Hindlimb muscle (tissue), 1 donor: ENCODE measurements at regions not wholly inside any gene's neighbourhood (a gene's known extent, or its start where the extent isn't known, plus 50 kb on each side); places are given as distances from the start of the nearest gene placed in this dataset.
"Not testable (repeated sequence)": the region's sequence is repeated elsewhere in the genome, so short reads cannot be mapped to it uniquely, and the experiment has no call there.

Experiments used
- DNase-seq: peaks from one replicate; pipeline ENCODE4 v3.0.0-alpha.2; 2013

DNA sequence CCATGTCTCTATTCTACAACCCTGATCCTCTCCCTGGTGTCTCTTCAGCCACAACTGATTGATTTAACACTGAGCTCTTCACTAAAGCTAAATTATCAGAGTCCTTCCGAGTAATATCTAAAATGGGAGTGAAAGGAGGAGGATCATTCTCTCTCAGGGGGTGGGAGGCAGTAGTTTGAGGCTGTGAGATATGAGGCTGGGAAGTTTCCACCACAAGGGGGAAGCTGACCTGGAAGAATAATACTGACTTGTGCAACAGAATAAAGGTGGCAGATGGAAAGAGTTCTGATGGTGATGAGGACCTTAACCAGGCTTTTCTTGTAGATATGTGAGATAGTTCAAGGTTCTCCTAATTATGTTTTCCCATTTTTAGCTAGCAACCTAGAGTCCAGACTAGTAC is 241.6 kb upstream of the VKORC1L1 start:
- DNase-seq = not testable (repeated sequence)

DNA sequence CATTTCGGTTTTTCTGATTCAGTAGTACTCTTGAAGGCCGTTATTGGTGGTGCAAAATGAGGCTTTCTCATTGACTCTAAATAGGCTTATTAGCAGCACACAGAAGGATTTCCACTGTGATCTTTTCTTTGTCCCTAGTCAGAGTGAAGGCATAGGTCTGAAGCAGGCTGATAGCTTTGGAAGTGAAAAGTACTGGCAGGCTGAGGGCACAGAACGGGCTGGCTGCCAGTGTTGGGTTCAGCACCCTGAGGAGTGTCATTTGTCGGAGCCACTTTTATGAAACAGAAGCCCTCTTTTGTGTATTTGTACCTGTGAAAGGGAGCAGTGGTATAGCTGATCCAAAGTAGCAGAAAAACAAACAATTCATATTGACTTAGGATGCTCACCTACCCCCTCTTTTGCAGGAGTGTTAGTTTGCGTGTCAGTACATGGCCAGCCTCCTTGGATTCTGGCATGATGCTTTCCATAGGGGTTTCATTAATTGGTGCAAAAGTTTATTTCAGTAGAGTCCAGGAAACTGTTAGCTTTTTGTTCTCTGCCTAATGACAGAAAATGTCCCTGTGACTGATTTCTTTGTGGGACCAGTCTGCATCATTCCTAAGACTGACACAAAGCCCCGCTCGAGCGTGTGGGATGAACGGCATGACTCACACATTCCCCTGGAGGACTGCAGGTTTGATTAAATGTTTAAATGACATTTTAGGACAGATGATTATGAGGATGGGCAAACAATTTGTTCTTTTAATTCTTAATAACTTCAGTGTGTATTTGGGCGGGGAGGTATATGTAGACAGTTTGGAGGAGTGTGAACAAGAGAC is 239.1 kb upstream of the VKORC1L1 start:
- DNase-seq = not testable (repeated sequence)

DNA sequence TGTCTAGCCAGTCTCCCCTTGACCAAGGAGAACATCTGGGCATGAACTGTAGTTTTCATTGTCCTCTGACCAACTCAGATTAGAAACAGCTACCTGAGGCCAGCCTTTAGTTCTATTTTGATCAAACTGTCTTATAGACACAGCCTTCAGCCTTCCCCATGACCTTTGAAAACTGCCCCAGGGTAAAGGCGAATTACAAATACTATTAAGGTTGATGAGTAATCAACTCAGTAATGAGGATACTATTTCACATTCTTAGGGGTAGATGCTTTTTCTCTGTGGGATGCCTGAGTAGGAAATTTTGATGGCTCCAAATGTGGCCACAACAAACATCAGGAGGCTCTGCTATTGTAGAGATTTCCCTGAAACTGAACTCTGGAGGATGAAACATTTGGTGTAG is 234.0 kb upstream of the VKORC1L1 start:
- DNase-seq = not testable (repeated sequence)

DNA sequence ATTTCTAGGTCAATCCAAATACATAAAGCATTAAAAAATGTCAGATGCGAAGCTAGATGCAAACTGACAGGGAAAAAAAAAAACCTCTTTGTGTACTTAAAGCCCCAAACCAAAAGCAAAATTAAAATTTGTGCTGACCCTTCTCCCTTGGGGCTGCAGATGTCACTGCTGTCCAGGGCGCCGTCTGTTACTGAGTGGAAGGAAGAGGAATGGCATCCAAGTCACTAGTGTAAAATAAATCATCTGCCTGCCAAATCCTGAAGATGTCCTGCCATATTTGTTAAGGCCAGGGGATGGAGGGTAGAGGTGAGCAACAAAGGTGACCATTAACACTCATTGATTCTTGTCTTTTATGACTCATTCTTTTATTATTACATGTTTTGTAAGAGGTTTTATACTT is 233.2 kb upstream of the VKORC1L1 start:
- not testable (repeated sequence) for DNase-seq

DNA sequence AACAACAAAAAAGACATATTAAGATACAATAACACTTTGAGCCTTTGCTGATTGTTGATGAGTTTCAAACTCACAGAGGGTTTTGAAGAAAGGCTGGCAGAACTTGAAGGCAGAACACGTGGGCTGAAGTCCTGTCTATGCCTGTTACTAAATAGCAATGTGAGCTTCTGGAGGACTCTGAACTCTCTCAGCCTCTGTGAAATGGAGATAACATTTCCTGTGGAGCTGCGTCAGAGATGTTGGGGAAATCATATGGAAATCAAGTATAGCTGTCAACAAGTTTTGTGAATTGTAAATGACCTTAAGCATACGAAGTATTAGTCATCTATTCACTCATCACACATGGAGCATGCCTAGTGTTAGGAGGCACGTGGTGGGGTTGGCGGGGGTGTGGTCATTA is 229.4 kb upstream of the VKORC1L1 start:
- DNase-seq = not testable (repeated sequence)

DNA sequence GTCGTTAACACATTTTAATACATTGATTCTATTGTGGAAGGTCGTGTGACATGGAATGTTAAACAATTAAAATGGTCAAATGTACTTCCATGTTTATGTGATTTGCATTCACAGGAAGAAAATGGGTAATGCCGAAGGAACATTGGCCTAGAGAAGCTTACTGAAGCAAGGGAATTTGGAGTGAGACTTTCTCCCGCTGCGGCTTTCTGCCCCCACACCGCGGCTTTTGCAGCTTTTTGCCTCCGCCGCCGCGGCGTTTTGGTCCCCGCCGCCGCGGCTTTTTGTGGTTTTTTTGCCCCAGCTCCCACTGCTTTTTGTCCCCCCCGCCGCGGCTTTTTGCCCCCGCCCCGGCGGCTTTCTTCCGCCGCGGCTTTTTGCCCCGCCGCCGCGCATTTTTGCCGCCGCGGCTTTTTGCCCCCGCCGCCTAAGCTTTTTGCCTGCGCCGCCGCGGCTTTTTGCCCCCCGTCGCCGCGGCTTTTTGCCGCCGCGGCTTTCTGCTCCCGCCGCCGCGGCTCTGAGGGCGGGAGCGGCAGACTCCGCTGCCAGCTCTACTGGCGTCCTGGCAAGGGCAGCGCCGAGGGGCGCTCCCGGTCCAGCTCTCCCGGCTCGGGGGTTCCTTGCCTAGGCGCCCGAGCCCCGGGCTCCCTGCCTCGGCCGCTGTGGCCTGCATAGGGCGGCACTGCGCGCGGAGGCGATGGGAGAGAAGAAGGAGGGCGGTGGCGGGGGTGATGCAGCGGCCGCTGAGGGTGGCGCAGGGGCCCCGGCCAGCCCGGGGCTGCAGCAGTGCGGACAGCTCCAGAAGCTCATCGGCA is 225.5 kb upstream of the VKORC1L1 start:
- DNase-seq = not testable (repeated sequence)

DNA sequence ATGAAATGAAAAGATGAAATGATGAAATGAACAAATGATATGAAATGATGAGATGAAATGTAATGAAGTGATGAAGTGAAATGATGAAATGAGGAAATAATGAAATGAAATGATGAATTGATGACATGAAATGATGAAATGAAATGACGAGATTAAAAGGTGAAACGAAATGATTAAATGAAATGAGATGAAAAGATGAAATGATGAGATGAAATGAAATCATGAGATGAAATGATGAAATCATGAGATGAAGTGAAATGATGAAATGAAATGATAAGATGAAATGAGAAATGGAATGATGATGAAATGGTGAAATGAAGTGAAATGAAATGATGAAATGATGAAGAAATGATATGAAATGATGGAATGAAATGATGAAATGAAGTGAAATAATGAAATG is 221.7 kb upstream of the VKORC1L1 start:
- DNase-seq = not testable (repeated sequence)

DNA sequence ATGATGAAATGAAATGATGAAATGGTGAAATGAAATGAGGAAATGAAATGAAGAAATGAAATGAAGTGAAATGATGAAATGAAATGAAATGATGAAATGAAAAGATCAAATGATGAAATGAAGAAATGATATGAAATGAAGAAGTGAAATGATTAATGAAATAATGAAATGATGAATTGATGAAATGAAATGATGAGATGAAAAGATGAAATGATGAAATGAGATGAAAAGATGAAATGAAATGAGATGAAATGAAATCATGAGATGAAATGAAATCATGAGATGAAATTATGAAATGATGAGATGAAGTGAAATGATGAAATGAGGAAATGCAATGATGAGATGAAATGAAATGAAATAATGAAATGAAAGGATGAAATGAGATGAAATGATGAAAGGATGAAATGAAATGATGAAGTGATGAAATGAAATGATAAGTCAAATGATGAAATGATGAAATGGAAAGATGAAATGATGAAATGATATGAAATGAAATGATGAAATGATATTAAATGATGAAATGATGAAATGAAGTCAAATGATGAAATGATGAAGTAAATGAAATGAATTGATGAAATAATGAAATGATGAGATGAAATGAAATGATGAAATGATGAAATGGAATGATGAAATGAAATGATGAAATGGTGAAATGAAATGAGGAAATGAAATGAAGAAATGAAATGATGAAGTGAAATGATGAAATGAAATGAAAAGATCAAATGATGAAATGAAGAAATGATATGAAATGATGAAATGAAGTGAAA is 220.9 kb upstream of the VKORC1L1 start:
- DNase-seq = not testable (repeated sequence)

DNA sequence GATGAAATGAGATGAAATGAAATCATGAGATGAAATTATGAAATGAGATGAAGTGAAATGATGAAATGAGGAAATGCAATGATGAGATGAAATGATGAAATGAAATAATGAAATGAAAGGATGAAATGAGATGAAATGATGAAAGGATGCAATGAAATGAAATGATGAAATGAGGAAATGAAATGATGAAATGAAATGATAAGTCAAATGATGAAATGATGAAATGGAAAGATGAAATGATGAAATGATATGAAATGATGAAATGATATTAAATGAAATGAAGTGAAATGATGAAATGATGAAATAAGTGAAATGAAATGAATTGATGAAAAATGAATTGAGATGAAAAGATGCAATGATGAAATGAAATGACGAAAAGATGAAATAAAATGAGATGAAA is 220.2 kb upstream of the VKORC1L1 start:
- DNase-seq = not testable (repeated sequence)

DNA sequence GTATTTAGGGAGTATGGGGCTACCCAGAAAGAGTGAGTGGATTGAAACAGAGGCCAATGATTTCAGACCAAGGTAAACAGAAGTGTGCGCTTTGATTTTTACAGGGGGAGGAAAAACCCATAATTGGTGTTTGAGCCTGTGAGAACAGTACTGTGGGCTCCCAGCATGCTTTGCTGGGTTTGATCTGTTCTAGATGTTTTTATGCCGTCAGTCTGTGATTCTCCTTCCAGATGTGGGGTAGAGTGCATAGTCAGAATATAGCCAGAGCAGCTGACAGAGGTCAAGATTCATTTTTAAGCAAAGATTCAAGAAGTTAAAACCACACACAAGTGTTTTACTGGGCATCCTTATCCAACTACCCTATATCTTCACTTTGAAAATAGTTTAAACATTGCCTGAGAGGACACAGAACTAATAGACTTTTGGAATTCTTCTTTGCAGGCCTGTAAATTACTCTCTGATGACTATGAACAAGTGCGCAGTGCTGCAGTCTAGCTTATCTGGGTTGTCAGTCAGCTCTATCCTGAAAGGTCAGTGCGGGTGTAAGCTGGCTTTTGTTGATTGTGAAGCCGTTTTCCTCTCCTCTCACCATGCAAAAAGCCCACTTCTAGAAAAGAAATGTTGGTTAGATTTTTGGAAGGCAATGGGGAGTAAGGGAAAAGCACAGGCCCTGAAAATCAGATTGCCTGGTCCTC is 216.2 kb upstream of the VKORC1L1 start:
- DNase-seq = not testable (repeated sequence)

DNA sequence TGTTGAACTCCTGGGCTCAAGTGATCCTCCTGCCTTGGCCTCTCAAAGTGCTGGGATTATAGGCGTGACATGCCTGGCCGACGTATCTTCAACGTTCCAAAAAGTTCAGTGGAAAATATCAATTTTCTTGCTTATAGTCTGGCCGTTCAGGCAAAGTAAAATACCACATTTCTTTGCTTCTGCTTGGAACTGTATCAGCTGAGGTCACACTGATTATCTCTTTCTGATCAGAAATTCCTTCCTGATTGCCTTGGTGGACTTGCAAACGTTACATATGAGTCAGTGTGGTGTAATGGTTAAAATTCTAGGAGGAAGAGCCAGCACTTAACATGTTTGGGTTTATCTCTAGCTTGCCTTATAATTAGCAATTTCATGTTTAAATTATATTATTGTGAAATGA is 189.5 kb upstream of the VKORC1L1 start:
- DNase-seq = not testable (repeated sequence)

DNA sequence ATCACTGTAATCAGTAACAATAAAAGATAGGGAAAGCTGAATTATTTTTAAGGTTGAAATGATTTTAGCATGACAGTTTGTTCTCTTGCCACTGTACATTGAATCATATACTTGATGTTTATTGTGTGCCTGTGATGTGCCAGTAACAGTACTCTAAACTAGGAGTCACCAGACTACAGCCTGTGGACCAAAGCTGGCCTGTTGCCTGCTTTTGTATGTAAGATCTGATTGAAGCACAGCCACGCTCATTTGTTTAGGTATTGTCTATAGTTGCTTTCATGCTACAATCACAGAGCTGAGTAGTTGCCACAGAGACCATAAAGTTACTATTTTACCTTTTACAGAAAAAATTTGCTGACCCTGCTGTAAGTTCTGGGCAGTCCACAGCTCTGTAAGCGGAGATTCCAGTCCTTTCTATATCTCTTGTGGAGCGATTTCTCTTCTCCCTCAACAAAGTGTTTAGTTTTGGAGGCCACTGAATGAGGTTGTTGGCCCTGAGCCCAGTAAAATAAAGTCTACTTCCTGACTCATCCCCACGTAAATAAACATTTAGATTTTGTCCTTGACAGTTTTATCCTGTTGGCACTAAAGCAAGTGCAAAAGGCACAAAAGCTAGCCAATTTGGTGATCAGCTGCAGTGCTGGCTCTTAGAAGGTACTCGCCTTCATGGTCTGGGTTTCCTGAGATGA is 173.7 kb upstream of the VKORC1L1 start:
- not testable (repeated sequence) for DNase-seq

DNA sequence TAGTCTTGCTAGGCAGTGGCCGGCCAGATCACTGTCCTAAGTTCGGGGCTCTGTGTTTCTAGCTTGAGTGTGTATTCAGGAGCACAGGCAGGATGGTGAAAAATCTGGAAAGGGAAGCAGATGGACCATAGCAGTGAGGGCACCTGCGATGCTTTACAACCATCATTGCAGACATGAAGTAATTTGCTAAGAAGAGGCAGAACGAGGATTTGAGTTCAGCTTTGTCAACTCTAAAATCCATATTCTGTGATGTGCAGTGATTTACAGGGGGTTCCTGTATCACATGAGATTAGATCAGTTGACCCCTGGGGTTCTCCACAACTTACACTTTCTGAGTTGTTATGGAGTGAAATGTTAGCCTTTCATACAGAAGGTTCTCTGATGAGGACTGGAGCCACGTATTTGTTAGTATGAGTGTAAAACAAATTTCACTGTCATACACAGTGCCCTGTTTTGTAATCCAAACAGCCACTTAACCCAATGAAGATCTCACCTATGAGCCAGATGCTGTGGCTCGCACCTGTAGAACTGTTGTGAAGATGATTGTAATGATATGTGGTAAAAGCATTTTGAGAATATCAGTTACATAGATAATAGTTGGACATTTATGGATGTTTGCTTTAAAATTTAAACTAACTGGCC is 173.0 kb upstream of the VKORC1L1 start:
- DNase-seq = not testable (repeated sequence)

DNA sequence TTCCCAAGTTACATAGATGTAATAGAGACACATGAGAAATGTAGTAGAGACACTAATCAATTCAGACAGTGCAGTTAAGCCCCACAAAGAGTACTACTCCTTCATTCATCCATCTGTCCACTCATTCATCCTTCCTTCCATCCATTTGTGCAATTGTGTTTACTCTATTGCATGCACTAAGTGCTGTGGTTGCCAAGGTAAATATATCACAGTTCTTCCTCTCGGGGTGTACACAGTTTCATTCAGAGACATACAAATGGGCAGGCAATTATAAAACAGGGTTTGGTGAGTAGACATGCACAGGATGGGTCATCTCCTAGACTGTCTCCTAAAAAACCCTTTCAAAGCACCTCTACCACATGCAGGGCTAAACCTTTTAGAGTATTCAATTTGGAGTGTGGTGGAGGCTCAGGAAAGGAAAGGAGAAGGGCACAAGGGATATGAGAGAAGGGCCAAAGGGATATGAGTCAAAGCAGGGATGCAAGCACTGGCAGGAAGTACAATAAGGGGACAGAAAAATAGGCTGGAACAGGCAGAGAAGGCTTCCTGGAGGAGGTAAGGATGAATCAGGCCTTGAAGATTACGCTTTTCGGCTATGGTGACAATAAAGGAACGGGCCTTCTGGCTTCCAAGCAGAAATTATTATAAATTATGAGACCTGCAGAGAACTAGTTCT is 153.6 kb upstream of the VKORC1L1 start:
- DNase-seq = not testable (repeated sequence)

DNA sequence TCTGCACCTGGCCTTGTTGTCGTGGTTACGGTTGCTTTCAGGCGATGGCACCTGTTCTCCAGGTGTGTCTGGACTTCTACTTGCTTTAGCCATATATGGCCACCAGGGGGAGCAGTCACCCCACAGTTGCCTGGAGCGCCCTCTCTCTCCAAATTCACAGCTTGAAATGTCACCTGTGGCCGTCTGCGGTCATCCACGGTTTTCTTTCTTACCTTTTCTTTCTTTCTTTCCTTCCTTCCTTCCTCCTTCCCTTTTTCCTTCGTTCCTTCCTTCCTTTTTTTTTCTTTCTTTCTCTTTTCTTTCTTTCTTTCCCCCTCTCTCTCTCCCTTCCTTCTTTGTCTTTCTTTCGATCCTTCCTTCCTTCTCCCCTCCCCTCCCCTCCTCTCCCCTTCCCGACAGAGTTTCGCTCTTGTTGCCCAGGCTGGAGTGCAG is 150.5 kb upstream of the VKORC1L1 start:
- DNase-seq = peak; percentile 15

DNA sequence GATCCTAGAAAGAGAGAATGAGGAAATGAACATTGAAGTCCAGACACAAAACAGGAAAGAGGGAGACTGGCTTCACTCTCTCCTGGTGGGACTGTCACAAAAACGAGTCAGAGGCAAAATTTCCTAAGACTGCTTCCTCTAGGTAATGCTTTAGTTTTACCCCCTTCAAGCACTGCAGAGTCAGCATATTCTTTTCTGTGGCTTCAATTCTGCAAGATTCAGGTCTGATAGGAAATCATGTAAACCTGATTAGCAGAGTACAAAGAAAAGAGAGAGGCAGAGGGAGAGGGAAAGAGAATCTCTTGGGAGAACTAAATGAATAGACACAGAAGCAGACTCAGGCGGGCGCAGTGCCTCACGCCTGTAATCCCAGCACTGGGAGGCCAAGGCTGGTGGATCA is 145.7 kb upstream of the VKORC1L1 start:
- DNase-seq = not testable (repeated sequence)

DNA sequence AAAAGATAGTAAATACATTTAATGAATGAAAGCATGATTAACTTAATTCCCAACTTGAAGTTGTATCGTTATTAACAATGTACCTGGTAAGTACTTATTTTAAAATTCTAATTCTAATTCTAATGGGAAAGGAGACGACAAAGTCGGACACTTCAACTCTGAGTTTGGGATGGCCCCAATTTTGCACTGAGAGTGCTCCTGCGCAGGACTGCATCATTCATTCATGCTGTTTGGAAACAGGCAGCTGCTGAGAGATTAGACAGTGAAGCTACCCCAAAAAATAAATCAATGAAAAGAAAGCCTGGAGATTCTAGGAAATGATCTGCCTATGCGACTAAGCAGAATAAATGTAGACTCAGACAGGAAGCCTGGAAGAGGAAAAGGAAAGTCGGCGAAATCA is 141.7 kb upstream of the VKORC1L1 start:
- DNase-seq = no peak

DNA sequence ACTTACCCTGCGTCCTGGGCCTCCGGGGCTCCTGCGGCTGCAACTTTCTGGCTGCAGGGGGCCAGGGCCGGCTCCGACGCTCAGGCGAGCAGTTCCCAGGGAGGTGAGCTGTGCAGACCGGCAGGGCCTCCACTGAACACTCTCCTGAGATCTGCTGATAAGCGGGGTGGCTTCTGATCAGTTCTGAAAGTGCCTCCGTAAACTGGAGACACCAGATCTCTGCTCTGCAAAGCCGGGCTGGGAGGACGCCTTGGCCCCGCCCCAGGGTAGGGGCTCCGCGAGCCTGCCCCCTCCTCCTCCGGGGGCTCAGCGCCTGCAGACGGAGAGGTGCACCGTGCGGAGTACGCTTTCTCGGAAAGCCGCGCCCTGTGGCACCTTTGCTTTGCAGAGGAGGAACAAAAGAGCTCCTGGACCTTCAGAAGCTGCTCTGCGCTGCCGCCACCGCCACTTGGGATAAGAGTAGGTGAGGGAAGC is 141.3 kb upstream of the VKORC1L1 start:
- no peak for DNase-seq

DNA sequence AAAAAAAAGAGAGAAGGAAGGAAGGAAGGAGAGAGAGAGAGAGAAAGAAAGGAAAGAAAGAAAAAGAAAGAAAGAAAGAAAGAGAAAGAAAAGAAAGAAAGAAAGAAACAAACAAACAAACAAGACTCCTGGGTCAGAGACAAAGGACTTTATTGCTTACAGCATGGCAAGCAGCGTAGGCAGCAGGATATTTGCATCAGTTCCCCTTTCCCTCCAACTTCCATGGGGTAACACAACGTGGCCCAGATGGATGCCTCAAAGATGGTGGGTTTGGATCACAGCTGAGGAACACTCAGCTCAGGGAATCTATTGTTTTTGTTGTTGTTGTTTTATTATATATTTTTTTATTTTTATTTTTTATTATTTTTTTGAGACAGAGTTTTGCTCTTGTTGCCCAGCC is 128.5 kb upstream of the VKORC1L1 start:
- DNase-seq = no peak

DNA sequence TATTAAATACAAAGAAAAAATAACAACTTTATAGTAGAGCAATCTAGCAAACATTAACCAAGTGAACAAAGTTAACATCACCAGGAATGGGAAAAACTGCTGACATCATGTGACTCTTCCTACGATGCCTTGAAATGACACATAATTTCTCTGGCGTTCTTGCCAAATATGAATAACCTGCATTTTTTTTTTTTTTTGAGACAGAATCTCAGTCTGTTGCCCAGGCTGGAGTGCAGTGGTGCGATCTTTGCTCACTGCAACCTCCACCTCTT is 126.5 kb upstream of the VKORC1L1 start:
- DNase-seq = no peak

DNA sequence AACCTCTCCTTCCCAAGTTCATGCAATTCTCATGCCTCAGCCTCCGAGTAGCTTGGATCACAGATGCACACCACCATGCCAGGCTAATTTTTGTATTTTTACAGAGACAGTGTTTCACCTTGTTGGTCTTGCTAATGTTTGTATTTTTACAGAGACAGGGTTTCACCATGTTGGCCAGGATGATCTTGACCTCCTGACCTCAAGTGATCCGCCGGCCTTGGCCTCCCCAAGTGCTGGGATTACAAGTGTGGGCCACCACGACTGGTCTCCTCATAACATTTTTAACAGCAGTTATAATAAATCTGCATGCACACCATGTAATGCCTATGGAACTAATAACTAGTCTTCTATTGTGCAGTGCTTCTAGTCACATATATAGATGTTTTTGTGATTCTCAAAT is 123.8 kb upstream of the VKORC1L1 start:
- DNase-seq = no peak
